ENCODE measurements at regions not wholly inside any gene's neighbourhood (a gene's known extent, or its start where the extent isn't known, plus 50 kb on each side); places are given as distances from the start of the nearest gene placed in this dataset.

DNA sequence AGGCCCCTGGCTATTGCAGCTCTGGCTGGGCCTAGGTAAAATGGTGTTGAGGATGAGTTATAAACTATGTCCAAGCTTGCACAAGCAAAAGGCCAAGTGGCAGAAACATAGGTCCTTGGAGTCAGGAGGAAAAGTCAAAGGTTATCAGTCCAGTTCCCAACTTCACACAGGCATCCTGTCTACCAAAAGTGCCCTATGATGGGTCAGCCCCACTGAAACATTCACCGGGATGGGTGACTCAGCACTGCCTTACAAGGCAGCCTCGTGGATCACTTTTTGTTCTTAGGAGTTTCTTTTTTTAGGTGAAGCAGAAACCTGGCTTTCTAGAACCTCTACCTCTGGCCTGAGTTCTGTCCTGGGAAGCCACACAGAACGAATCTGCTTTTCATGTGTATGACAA lies 158.8 kb upstream of the LYZL2 start:
- no peak for TF ChIP-seq EZH2 (IDR thresholded peaks at IDR 0.05; ENCODE audit: low read length)
- TF ChIP-seq, protein P1, sequence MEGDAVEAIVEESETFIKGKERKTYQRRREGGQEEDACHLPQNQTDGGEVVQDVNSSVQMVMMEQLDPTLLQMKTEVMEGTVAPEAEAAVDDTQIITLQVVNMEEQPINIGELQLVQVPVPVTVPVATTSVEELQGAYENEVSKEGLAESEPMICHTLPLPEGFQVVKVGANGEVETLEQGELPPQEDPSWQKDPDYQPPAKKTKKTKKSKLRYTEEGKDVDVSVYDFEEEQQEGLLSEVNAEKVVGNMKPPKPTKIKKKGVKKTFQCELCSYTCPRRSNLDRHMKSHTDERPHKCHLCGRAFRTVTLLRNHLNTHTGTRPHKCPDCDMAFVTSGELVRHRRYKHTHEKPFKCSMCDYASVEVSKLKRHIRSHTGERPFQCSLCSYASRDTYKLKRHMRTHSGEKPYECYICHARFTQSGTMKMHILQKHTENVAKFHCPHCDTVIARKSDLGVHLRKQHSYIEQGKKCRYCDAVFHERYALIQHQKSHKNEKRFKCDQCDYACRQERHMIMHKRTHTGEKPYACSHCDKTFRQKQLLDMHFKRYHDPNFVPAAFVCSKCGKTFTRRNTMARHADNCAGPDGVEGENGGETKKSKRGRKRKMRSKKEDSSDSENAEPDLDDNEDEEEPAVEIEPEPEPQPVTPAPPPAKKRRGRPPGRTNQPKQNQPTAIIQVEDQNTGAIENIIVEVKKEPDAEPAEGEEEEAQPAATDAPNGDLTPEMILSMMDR (optimal IDR thresholded peaks at IDR 0.05 in 1 of 3, IDR thresholded peaks at IDR 0.05 in 1 of 3, conservative IDR thresholded peaks at IDR 0.05 in 1 of 3; ENCODE audit: extremely low read depth in 1 of 3, insufficient read depth in 2 of 3, low read length in 3 of 3) = no peak
- H3K79me2 ChIP-seq (ENCODE audit: control insufficient read depth, insufficient read depth, low read length) = no peaks in the 10 kb centered on the region
- no peak overlapping the region for H3K9ac ChIP-seq (ENCODE audit: control insufficient read depth, extremely low read depth, insufficient read depth, low read length)
- no peaks in the 10 kb centered on the region for H4K20me1 ChIP-seq (ENCODE audit: control insufficient read depth, extremely low read depth, insufficient read depth, low read length)
- no peaks in the 10 kb centered on the region for H3K9me3 ChIP-seq (ENCODE audit: control insufficient read depth, low read depth, low read length)
- peaks cover 4% of the 10 kb centered on the region for H3K4me1 ChIP-seq (ENCODE audit: control insufficient read depth, extremely low read depth, insufficient read depth, low read length)
- H3K27me3 ChIP-seq (ENCODE audit: control insufficient read depth, extremely low read depth, insufficient read depth, low read length) = no peaks in the 10 kb centered on the region
- FAIRE-seq (no peak), DNase-seq (ENCODE audit: low read depth, low spot score) (no peak)
- H2AFZ ChIP-seq (ENCODE audit: control insufficient read depth, low read length) = no peak overlapping the region
- H3K27ac ChIP-seq (ENCODE audit: control insufficient read depth, insufficient read depth, low read length) = no peak overlapping the region
- no peak overlapping the region for H3K4me2 ChIP-seq (ENCODE audit: control insufficient read depth, extremely low read depth, insufficient read depth, low read depth, low read length)
- H3K36me3 ChIP-seq (ENCODE audit: control insufficient read depth in 2 of 2, extremely low read depth in 1 of 2, insufficient read depth in 2 of 2, low read length in 2 of 2) = no peaks in the 10 kb centered on the region
- dilution Hi-C loops (cut with MboI; ENCODE audit: extremely low pct_ligation_motif_present, low sequenced_read_pairs) = no loop called here
- H3K4me3 ChIP-seq (ENCODE audit: control insufficient read depth in 2 of 3, extremely low read depth in 1 of 3, insufficient read depth in 2 of 3, low read depth in 1 of 3, low read length in 3 of 3) = no peak overlapping the region
- H3K9me1 ChIP-seq (ENCODE audit: control insufficient read depth, extremely low read depth, insufficient read depth, low read length) = no peaks in the 10 kb centered on the region

DNA sequence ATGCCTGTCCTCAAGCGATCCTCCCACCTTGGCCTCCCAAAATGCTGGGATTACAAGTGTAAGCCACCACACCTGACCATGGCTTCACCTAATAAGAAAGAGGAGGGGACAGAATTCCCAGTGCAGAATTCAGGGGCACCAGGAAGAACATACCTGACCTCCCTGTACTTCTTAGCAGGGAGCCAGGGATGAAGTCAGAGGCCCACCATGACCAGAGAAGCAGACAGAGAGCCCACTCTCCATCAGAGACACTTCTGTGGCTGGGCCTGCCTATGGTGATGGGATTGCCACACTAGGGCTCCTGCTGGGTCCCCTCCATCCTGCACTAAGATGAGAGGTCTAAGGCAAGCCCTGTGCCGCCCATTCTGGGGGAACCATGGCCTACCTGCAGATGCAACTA lies 157.4 kb upstream of the LYZL2 start:
- no peaks in the 10 kb centered on the region for H3K36me3 ChIP-seq (ENCODE audit: control insufficient read depth in 2 of 2, extremely low read depth in 1 of 2, insufficient read depth in 2 of 2, low read length in 2 of 2)
- no peaks in the 10 kb centered on the region for H3K27me3 ChIP-seq (ENCODE audit: control insufficient read depth, extremely low read depth, insufficient read depth, low read length)
- FAIRE-seq = no peak
- TF ChIP-seq, protein P1 (optimal IDR thresholded peaks at IDR 0.05 in 1 of 3, IDR thresholded peaks at IDR 0.05 in 1 of 3, conservative IDR thresholded peaks at IDR 0.05 in 1 of 3; ENCODE audit: extremely low read depth in 1 of 3, insufficient read depth in 2 of 3, low read length in 3 of 3) = no peak
- no peak for TF ChIP-seq EZH2 (IDR thresholded peaks at IDR 0.05; ENCODE audit: low read length)
- H3K9me1 ChIP-seq (ENCODE audit: control insufficient read depth, extremely low read depth, insufficient read depth, low read length) = no peaks in the 10 kb centered on the region
- H3K4me2 ChIP-seq (ENCODE audit: control insufficient read depth, extremely low read depth, insufficient read depth, low read depth, low read length) = no peak overlapping the region
- no peaks in the 10 kb centered on the region for H3K79me2 ChIP-seq (ENCODE audit: control insufficient read depth, insufficient read depth, low read length)
- DNase-seq (ENCODE audit: low read depth, low spot score) = no peak
- no peak overlapping the region for H3K9ac ChIP-seq (ENCODE audit: control insufficient read depth, extremely low read depth, insufficient read depth, low read length)
- H3K27ac ChIP-seq (ENCODE audit: control insufficient read depth, insufficient read depth, low read length) = no peak overlapping the region
- no peak overlapping the region for H3K4me3 ChIP-seq (ENCODE audit: control insufficient read depth in 2 of 3, extremely low read depth in 1 of 3, insufficient read depth in 2 of 3, low read depth in 1 of 3, low read length in 3 of 3)
- H4K20me1 ChIP-seq (ENCODE audit: control insufficient read depth, extremely low read depth, insufficient read depth, low read length) = no peaks in the 10 kb centered on the region
- dilution Hi-C loops (cut with MboI; ENCODE audit: extremely low pct_ligation_motif_present, low sequenced_read_pairs) = no loop called here
- no peak overlapping the region for H2AFZ ChIP-seq (ENCODE audit: control insufficient read depth, low read length)
- no peaks in the 10 kb centered on the region for H3K9me3 ChIP-seq (ENCODE audit: control insufficient read depth, low read depth, low read length)
- peaks cover 4% of the 10 kb centered on the region for H3K4me1 ChIP-seq (ENCODE audit: control insufficient read depth, extremely low read depth, insufficient read depth, low read length)
